ENCODE measurements at regions not wholly inside any gene's neighbourhood (a gene's known extent, or its start where the extent isn't known, plus 50 kb on each side); places are given as distances from the start of the nearest gene placed in this dataset.

DNA sequence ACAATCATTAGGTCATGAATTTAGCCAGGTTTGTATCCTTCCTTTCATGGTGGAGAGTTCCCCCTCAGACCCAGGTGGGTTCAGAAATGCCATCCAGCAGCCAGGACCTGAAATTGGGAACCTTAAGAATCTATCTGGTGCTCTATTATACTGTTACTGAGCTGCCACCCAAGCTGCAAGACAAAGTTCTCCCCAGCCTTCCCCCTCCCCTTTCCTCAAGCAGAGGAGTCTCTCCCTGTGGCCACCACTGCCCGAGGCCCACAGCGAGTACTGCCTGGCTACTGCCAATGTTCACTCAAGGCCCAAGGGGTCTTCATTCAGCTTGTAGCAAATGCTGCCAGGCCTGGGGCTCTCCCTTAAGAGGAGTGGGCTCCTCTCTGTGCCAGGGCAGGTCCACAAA lies 133.8 kb downstream of the TMEM38B start:
- no peaks in the 10 kb centered on the region for H3K4me1 Mint-ChIP-seq
- H3K27ac Mint-ChIP-seq: no peak overlapping the region
- no peaks in the 10 kb centered on the region for H3K27me3 Mint-ChIP-seq
- no peaks in the 10 kb centered on the region for H3K9me3 Mint-ChIP-seq (ENCODE audit: low read depth)
- H3K36me3 Mint-ChIP-seq: no peaks in the 10 kb centered on the region
- ATAC-seq (no peak), DNase-seq (no peak)
- CTCF ChIA-PET: interaction anchor here (1.9 to 2.3 kb wide), 2 partner anchors 14 to 54 kb away, joined by 6 to 7 read pairs; no protein-coding TSS in a partner anchor
- H3K4me3 Mint-ChIP-seq: no peak overlapping the region

GRCh38 chr9:105828596-105829213 lies 134.4 kb downstream of the TMEM38B start:
- CTCF ChIA-PET: interaction anchor here (1.9 kb wide), 1 partner anchor 13 kb away, joined by 7 read pairs; no protein-coding TSS in a partner anchor
- no peaks in the 10 kb centered on the region for H3K27me3 Mint-ChIP-seq
- H3K36me3 Mint-ChIP-seq: no peaks in the 10 kb centered on the region
- no peaks in the 10 kb centered on the region for H3K9me3 Mint-ChIP-seq (ENCODE audit: low read depth)
- no peaks in the 10 kb centered on the region for H3K4me1 Mint-ChIP-seq
- H3K27ac Mint-ChIP-seq: no peak overlapping the region
- no peak overlapping the region for H3K4me3 Mint-ChIP-seq
- DNase-seq (no peak), ATAC-seq (no peak)

DNA sequence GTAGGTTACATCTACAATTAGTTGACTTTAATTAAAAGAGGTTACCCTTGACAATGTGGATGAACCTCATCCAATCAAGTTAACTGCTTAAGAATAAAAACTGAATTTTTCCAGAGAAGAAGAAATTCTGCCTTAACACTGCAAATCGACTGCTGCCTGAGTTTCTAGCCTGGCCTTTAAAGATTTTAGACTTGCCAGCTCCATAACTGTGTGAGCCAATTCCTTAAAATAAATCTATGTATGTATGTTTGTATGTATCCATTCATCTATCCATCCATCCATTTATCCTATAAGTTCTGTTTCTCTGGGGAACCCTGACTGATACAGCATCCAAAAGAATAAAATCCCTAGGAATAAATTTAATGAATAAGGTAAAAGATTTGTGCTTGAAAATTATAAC lies 136.1 kb downstream of the TMEM38B start:
- no peak for ATAC-seq
- no peak overlapping the region for H3K4me3 Mint-ChIP-seq
- H3K27ac Mint-ChIP-seq: no peak overlapping the region
- H3K9me3 Mint-ChIP-seq (ENCODE audit: low read depth): no peaks in the 10 kb centered on the region
- H3K4me1 Mint-ChIP-seq: no peaks in the 10 kb centered on the region
- no peaks in the 10 kb centered on the region for H3K27me3 Mint-ChIP-seq
- H3K36me3 Mint-ChIP-seq: no peaks in the 10 kb centered on the region
- DNase-seq: no peak
- CTCF ChIA-PET: no interaction called here

DNA sequence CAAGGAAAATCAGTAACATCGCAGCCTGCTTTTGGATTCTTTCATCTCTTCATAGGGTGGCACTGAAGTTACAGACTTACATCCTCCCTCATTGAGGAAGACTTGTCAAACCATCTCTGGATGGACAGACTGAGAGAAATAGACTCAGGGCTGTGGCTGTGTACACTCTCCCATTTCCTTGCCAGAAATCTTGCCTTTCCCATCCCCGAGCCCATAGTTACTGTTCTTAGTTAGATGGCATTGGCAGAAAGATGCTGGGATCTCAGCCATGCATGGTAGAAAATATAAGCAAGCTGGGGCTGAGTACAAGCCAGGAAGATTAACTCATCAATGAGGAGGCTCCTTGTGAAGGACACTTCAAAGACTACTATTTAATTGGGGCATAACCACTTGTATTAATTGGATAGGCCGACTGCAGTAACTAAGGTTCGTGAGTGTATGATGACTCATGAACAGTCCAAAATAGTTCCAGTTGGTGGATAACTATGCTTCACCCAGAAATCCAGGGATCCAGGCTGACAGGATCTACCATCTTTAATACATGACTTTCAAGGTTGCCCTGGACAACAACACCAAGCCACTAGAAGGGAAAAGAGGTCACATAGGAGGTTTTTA lies 137.9 kb downstream of the TMEM38B start:
- Mint-ChIP-seq H3K36me3 (no peaks in the 10 kb centered on the region), H3K4me1 (no peaks in the 10 kb centered on the region), H3K9me3 (ENCODE audit: low read depth) (no peaks in the 10 kb centered on the region), H3K27me3 (peaks cover 6% of the 10 kb centered on the region), H3K4me3 (no peak overlapping the region), H3K27ac (no peak overlapping the region)
- CTCF ChIA-PET: no interaction called here
- DNase-seq (no peak), ATAC-seq (no peak)

GRCh38 chr9:105833271-105833975 lies 139.1 kb downstream of the TMEM38B start:
- Mint-ChIP-seq H3K36me3 (no peaks in the 10 kb centered on the region), H3K9me3 (ENCODE audit: low read depth) (no peaks in the 10 kb centered on the region), H3K4me1 (no peaks in the 10 kb centered on the region), H3K4me3 (no peak overlapping the region), H3K27me3 (peaks cover 6% of the 10 kb centered on the region), H3K27ac (no peak overlapping the region)
- no peak for ATAC-seq
- DNase-seq: no peak
- CTCF ChIA-PET: no interaction called here

DNA sequence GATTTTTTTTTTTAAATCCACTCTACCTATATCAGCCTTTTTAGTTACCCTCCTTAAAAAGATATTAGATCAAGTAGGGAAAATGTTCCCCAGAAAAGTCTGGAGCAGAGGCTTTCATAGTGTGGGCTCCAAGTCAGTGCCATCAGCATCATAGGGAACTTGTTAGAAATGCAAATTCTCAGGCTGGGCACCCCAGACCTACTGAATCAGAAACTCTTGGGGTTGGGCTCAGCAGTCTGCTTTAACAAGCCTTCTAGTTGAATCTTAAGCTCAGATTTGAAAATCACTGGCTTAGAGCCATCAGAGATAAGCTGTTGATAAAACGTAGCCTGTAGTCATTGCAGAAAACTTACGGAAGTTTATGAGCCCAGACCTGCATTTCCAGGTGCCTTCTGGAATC lies 140.1 kb downstream of the TMEM38B start:
- CTCF ChIA-PET: no interaction called here
- H3K27ac Mint-ChIP-seq: no peak overlapping the region
- H3K27me3 Mint-ChIP-seq: peaks cover 6% of the 10 kb centered on the region

GRCh38 chr9:105835721-105836120 lies 141.4 kb downstream of the TMEM38B start:
- no peaks in the 10 kb centered on the region for H3K9me3 Mint-ChIP-seq (ENCODE audit: low read depth)
- CTCF ChIA-PET: interaction anchor here (1.0 kb wide), 1 partner anchor 1127 kb away, joined by 3 read pairs; no protein-coding TSS in a partner anchor
- DNase-seq (no peak), ATAC-seq (no peak)
- H3K27me3 Mint-ChIP-seq: peaks cover 6% of the 10 kb centered on the region
- H3K27ac Mint-ChIP-seq: no peak overlapping the region
- H3K36me3 Mint-ChIP-seq: no peaks in the 10 kb centered on the region
- no peaks in the 10 kb centered on the region for H3K4me1 Mint-ChIP-seq
- H3K4me3 Mint-ChIP-seq: no peak overlapping the region

More for the DNA sequence above, 140.1 kb downstream of the TMEM38B start:
- H3K36me3 Mint-ChIP-seq: no peaks in the 10 kb centered on the region
- DNase-seq: no peak
- H3K9me3 Mint-ChIP-seq (ENCODE audit: low read depth): no peaks in the 10 kb centered on the region
- ATAC-seq: no peak
- H3K4me3 Mint-ChIP-seq: no peak overlapping the region
- H3K4me1 Mint-ChIP-seq: no peaks in the 10 kb centered on the region

- CTCF ChIA-PET: interaction anchor here (2.6 kb wide), 1 partner anchor 42 kb away, joined by 5 read pairs; no protein-coding TSS in a partner anchor
- no peak overlapping the region for H3K27ac Mint-ChIP-seq
- ATAC-seq: no peak
- no peaks in the 10 kb centered on the region for H3K4me1 Mint-ChIP-seq
- peaks cover 6% of the 10 kb centered on the region for H3K27me3 Mint-ChIP-seq
- no peaks in the 10 kb centered on the region for H3K9me3 Mint-ChIP-seq (ENCODE audit: low read depth)
- H3K4me3 Mint-ChIP-seq: no peak overlapping the region
- H3K36me3 Mint-ChIP-seq: no peaks in the 10 kb centered on the region
- DNase-seq: no peak
These were observed 142.8 kb downstream of the TMEM38B start for GRCh38 chr9:105836936-105837660.

GRCh38 chr9:105841562-105841961 lies 147.2 kb downstream of the TMEM38B start:
- Mint-ChIP-seq H3K4me3 (no peak overlapping the region), H3K4me1 (no peaks in the 10 kb centered on the region), H3K27ac (no peak overlapping the region), H3K27me3 (no peaks in the 10 kb centered on the region), H3K36me3 (no peaks in the 10 kb centered on the region), H3K9me3 (ENCODE audit: low read depth) (no peaks in the 10 kb centered on the region)
- DNase-seq (no peak), ATAC-seq (no peak)
- CTCF ChIA-PET: interaction anchor here (0.7 to 7.2 kb wide), 8 partner anchors 9 to 340 kb away, joined by 3 to 103 read pairs (median 8); no protein-coding TSS in a partner anchor

- ATAC-seq (no peak), DNase-seq (no peak)
- H3K27me3 Mint-ChIP-seq: no peaks in the 10 kb centered on the region
- H3K9me3 Mint-ChIP-seq (ENCODE audit: low read depth): no peaks in the 10 kb centered on the region
- H3K36me3 Mint-ChIP-seq: no peaks in the 10 kb centered on the region
- no peak overlapping the region for H3K4me3 Mint-ChIP-seq
- no peaks in the 10 kb centered on the region for H3K4me1 Mint-ChIP-seq
- no peak overlapping the region for H3K27ac Mint-ChIP-seq
- CTCF ChIA-PET: interaction anchor here (0.7 to 7.2 kb wide), 9 partner anchors 9 to 340 kb away, joined by 3 to 103 read pairs (median 7); no protein-coding TSS in a partner anchor
These were observed 147.8 kb downstream of the TMEM38B start for GRCh38 chr9:105842023-105842644.

DNA sequence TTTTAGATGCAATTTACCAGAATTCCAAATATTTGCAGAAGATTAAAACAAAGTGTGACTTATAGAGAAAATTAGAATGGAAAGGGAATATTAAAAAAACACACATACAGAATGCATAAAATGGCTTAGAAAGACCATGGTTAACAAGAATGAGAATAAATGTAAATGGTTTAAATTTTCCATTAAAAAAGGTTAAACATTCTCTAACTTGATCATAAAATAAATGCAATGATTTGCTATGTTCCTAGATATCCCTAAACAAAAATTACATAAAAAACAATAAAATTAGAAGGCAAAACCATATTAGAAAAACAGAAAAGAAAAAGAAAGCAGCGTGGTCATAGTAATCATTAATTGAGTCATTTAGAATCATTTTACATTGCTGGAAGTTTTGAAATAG lies 152.5 kb downstream of the TMEM38B start:
- Mint-ChIP-seq H3K27me3 (no peaks in the 10 kb centered on the region), H3K27ac (no peak overlapping the region), H3K9me3 (ENCODE audit: low read depth) (no peaks in the 10 kb centered on the region), H3K4me3 (no peak overlapping the region), H3K4me1 (no peaks in the 10 kb centered on the region), H3K36me3 (no peaks in the 10 kb centered on the region)
- ATAC-seq (no peak), DNase-seq (no peak)
- CTCF ChIA-PET: no interaction called here

DNA sequence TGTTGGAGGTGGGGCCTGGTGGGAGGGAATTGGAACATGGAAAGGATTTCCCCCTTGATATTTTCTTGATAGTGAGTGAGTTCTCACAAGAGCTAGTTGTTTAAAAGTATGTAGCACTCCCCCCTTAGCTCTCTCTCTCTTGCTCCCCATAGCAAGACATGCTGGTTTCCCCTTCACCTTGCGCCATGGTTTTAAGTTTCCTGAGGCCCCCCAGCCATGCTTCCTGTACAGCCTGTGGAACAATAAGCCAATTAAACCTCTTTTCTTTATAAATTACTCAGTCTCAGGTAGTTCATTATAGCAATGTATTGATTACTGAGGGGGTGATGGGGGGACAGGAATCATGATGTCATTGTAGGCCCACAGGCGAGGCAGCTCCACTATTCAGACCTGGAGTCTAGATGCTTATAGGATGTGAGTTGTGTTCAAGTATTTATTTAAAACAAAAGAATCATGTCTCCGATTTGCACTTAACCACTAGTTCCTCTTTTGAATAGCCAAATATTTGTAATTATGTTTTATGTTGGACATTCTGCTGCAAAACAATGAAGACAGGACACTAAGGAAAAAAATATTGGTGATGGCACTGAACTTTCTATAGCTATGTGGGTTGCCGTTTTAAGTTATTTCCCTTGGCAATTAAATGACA lies 156.6 kb downstream of the TMEM38B start:
- Mint-ChIP-seq H3K4me3 (no peak overlapping the region), H3K27ac (no peak overlapping the region), H3K9me3 (ENCODE audit: low read depth) (no peaks in the 10 kb centered on the region), H3K4me1 (no peaks in the 10 kb centered on the region), H3K27me3 (peaks cover 2% of the 10 kb centered on the region), H3K36me3 (no peaks in the 10 kb centered on the region)
- CTCF ChIA-PET: interaction anchor here (3.0 kb wide), 1 partner anchor 9 kb away, joined by 10 read pairs; no protein-coding TSS in a partner anchor
- no peak for ATAC-seq
- no peak for DNase-seq
